A673 (cell line): ENCODE measurements at regions not wholly inside any gene's neighbourhood (a gene's known extent, or its start where the extent isn't known, plus 50 kb on each side); places are given as distances from the start of the nearest gene placed in this dataset.

Source experiments
- BruUV-seq: library from RNA; stranded (reverse); fragments of 400-500 nt; replicated peaks from 2 replicates; lab custom pipeline; 2021; lab: Mats Ljungman, UMichigan
- CTCF ChIA-PET: fragments of 300-600 bp; sonication (Branson Sonifier 250); formaldehyde crosslinking; loops from one replicate; lab custom pipeline; 2022; ENCODE audit warnings: antibody characterized with exemption; lab: Charles Lee
- POLR2A ChIA-PET: fragments of 300-600 bp; sonication (Branson Sonifier 250); formaldehyde crosslinking; loops from one replicate; lab custom pipeline; 2022; ENCODE audit warnings: antibody characterized with exemption; ENCODE audit not compliant: low non-redundant PET; lab: Charles Lee
- DNase-seq: peaks from one replicate; pipeline ENCODE4 v3.0.0-alpha.2; 2015; ENCODE audit warnings: low spot score
- H3K27ac ChIP-seq: fragments of 200-600 bp; sonication (generic); 2 replicates; pipeline ENCODE4 v1.5.1; 2016; ENCODE audit warnings: mixed run types, low read depth, mild to moderate bottlenecking, mixed read lengths, antibody characterized with exemption, low read length; ENCODE audit not compliant: poor library complexity, severe bottlenecking
- H3K27me3 ChIP-seq: fragments of 200-600 bp; sonication (generic); replicated peaks from 2 replicates; pipeline ENCODE4 v1.6.1; 2017; ENCODE audit warnings: mixed run types, low read depth, mild to moderate bottlenecking, mixed read lengths, antibody characterized with exemption, low read length; ENCODE audit not compliant: insufficient read depth, poor library complexity
- H3K36me3 ChIP-seq: fragments of 200-600 bp; sonication (generic); 2 replicates; pipeline ENCODE4 v1.6.1; 2016; ENCODE audit warnings: mixed run types, mild to moderate bottlenecking, mixed read lengths, antibody characterized with exemption, low read length; ENCODE audit not compliant: insufficient read depth, poor library complexity, severe bottlenecking
- H3K4me1 ChIP-seq: fragments of 200-600 bp; sonication (generic); 2 replicates; pipeline ENCODE4 v1.6.1; 2017; ENCODE audit warnings: mixed run types, mild to moderate bottlenecking, mixed read lengths, antibody characterized with exemption, low read length; ENCODE audit not compliant: insufficient read depth, poor library complexity, severe bottlenecking
- H3K4me3 ChIP-seq: fragments of 200-600 bp; sonication (generic); 2 replicates; pipeline ENCODE4 v1.5.1; 2016; ENCODE audit warnings: low read depth, mixed run types, mild to moderate bottlenecking, mixed read lengths, low read length; ENCODE audit not compliant: poor library complexity, severe bottlenecking
- H3K9me3 ChIP-seq: fragments of 200-600 bp; sonication (generic); 2 replicates; pipeline ENCODE4 v1.6.1; 2016; ENCODE audit warnings: mixed run types, low read depth, mild to moderate bottlenecking, mixed read lengths, antibody characterized with exemption, low read length; ENCODE audit not compliant: poor library complexity, severe bottlenecking
- EZH2 ChIP-seq: fragments of 200-600 bp; sonication (generic); IDR thresholded peaks from 2 replicates; pipeline ENCODE4 v1.6.1; 2017; ENCODE audit warnings: borderline replicate concordance, low read depth, mild to moderate bottlenecking, mixed read lengths, antibody characterized with exemption, low read length; ENCODE audit not compliant: poor library complexity, severe bottlenecking
- intact Hi-C: fragments of 100-400 bp; cut with micrococcal nuclease; formaldehyde crosslinking; loops from one replicate; pipeline ENCODE4 v1.10.0; 2022; ENCODE audit not compliant: unreplicated experiment
- TF ChIP-seq, protein P1 (sequence below): fragments of 300-800, 200-600 bp; sonication (generic); conservative IDR thresholded peaks from 2 replicates; pipeline ENCODE4 v1.5.1; 2017; ENCODE audit warnings: low read depth, mild to moderate bottlenecking, antibody characterized with exemption, low read length, moderate library complexity, mixed read lengths

DNA sequence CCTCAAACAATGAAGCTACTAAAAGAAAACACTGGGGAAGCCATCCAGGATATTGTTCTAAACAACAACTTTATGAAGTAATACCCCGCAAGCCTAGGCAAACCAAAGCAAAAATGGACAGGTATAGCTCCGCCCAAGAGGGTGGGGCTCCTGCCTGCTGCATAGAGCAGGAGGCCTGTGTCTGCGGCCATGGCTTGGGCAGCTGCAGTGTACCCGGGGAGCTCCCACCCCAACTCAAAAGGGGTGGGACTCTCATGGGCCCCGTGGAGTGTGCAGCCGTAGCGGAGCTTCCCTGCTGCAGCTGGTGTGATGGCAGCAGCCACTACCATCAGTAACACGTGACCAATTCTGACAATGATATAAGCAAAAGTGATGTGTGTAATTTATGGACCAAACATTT is 264.2 kb upstream of the KITLG start:
- no peak overlapping the region for H3K27ac ChIP-seq
- ChIA-PET POLR2A (no interaction called here), CTCF (no interaction called here)
- no peak for DNase-seq
- H3K4me1 ChIP-seq, result no peaks in the 10 kb centered on the region
- TF ChIP-seq, protein P1, sequence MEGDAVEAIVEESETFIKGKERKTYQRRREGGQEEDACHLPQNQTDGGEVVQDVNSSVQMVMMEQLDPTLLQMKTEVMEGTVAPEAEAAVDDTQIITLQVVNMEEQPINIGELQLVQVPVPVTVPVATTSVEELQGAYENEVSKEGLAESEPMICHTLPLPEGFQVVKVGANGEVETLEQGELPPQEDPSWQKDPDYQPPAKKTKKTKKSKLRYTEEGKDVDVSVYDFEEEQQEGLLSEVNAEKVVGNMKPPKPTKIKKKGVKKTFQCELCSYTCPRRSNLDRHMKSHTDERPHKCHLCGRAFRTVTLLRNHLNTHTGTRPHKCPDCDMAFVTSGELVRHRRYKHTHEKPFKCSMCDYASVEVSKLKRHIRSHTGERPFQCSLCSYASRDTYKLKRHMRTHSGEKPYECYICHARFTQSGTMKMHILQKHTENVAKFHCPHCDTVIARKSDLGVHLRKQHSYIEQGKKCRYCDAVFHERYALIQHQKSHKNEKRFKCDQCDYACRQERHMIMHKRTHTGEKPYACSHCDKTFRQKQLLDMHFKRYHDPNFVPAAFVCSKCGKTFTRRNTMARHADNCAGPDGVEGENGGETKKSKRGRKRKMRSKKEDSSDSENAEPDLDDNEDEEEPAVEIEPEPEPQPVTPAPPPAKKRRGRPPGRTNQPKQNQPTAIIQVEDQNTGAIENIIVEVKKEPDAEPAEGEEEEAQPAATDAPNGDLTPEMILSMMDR, result no peak
- no peak for TF ChIP-seq EZH2
- intact Hi-C loops, result no loop called here
- H3K9me3 ChIP-seq, result no peaks in the 10 kb centered on the region
- H3K27me3 ChIP-seq, result no peaks in the 10 kb centered on the region
- no peaks in the 10 kb centered on the region for H3K36me3 ChIP-seq
- no TSS peak for BruUV-seq
- H3K4me3 ChIP-seq, result no peak overlapping the region

GRCh38 chr12:88842314-88842713 is 262.0 kb upstream of the KITLG start:
- intact Hi-C loops, result no loop called here
- Histone ChIP-seq H3K36me3 (no peaks in the 10 kb centered on the region), H3K4me1 (no peaks in the 10 kb centered on the region)

GRCh38 chr12:88839486-88839885 is 259.2 kb upstream of the KITLG start:
- POLR2A ChIA-PET, result no interaction called here
- CTCF ChIA-PET, result no interaction called here
- Histone ChIP-seq H3K27ac (no peak overlapping the region), H3K4me1 (no peaks in the 10 kb centered on the region), H3K4me3 (no peak overlapping the region), H3K36me3 (no peaks in the 10 kb centered on the region), H3K9me3 (peaks cover 4% of the 10 kb centered on the region), H3K27me3 (no peaks in the 10 kb centered on the region)
- intact Hi-C loops, result no loop called here
- DNase-seq, result no peak
- TF ChIP-seq, protein P1, result no peak
- no peak for TF ChIP-seq EZH2
- no TSS peak for BruUV-seq

More at GRCh38 chr12:88842314-88842713, 262.0 kb upstream of the KITLG start:
- ChIA-PET POLR2A (interaction anchor here (0.7 kb wide), 1 partner anchor 55 kb away, joined by 4 read pairs; no protein-coding TSS in a partner anchor), CTCF (no interaction called here)
- no TSS peak for BruUV-seq
- no peak overlapping the region for H3K4me3 ChIP-seq
- peaks cover 4% of the 10 kb centered on the region for H3K9me3 ChIP-seq
- DNase-seq, result no peak
- TF ChIP-seq, protein P1, result no peak
- no peak for TF ChIP-seq EZH2
- no peak overlapping the region for H3K27ac ChIP-seq
- no peaks in the 10 kb centered on the region for H3K27me3 ChIP-seq
